HTR-8/SVneo (cell line): ENCODE measurements at regions not wholly inside any gene's neighbourhood (a gene's known extent, or its start where the extent isn't known, plus 50 kb on each side); places are given as distances from the start of the nearest gene placed in this dataset.
A peak's percentile ranks its signal among the peaks of the same experiment; 100 is the strongest.

Source experiments
- DNase-seq: peaks from one replicate; pipeline ENCODE4 v3.0.0; 2011; ENCODE audit warnings: low spot score, mixed read lengths; ENCODE audit not compliant: insufficient read length
- FAIRE-seq: peaks from 2 replicates; lab custom pipeline; 2011; peaks lifted over from hg19 to GRCh38; lab: Jason Lieb, UNC

GRCh38 chr7:46716926-46717325 is 795.9 kb upstream of the IGFBP3 start:
- DNase-seq (no peak), FAIRE-seq (no peak)

- FAIRE-seq (no peak), DNase-seq (no peak)
Measured at GRCh38 chr7:46715579-46715978, 794.5 kb upstream of the IGFBP3 start.

- DNase-seq, result no peak
- FAIRE-seq, result no peak
Measured at GRCh38 chr7:46714904-46715303, 793.8 kb upstream of the IGFBP3 start.

- DNase-seq (no peak), FAIRE-seq (no peak)
Measured at GRCh38 chr7:46713868-46714596, 793.0 kb upstream of the IGFBP3 start.

- FAIRE-seq (no peak), DNase-seq (no peak)
Measured at GRCh38 chr7:46710927-46711326, 789.9 kb upstream of the IGFBP3 start.

GRCh38 chr7:46707973-46708372 is 786.9 kb upstream of the IGFBP3 start:
- DNase-seq (no peak), FAIRE-seq (no peak)

GRCh38 chr7:46705386-46706255 is 784.5 kb upstream of the IGFBP3 start:
- DNase-seq, result no peak
- peak; percentile 28 for FAIRE-seq

GRCh38 chr7:46696741-46697140 is 775.7 kb upstream of the IGFBP3 start:
- FAIRE-seq (no peak), DNase-seq (no peak)

- FAIRE-seq, result no peak
- no peak for DNase-seq
Measured at GRCh38 chr7:46695051-46695708, 774.1 kb upstream of the IGFBP3 start.

GRCh38 chr7:46694058-46694457 is 773.0 kb upstream of the IGFBP3 start:
- FAIRE-seq, result no peak
- no peak for DNase-seq

- DNase-seq, result no peak
- no peak for FAIRE-seq
Measured at GRCh38 chr7:46687203-46687602, 766.1 kb upstream of the IGFBP3 start.

- FAIRE-seq (no peak), DNase-seq (no peak)
Measured at GRCh38 chr7:46685051-46685450, 764.0 kb upstream of the IGFBP3 start.

- FAIRE-seq (peak; percentile 42), DNase-seq (peak; percentile 36)
Measured at GRCh38 chr7:46682836-46683624, 762.0 kb upstream of the IGFBP3 start.

GRCh38 chr7:46681865-46682503 is 760.9 kb upstream of the IGFBP3 start:
- DNase-seq (no peak), FAIRE-seq (peak; percentile 26)

GRCh38 chr7:46680147-46680546 is 759.1 kb upstream of the IGFBP3 start:
- FAIRE-seq, result no peak
- DNase-seq, result no peak

GRCh38 chr7:46679671-46680070 is 758.6 kb upstream of the IGFBP3 start:
- FAIRE-seq (no peak), DNase-seq (no peak)

- FAIRE-seq, result no peak
- DNase-seq, result no peak
Measured at GRCh38 chr7:46678421-46678820, 757.3 kb upstream of the IGFBP3 start.

GRCh38 chr7:46675456-46675855 is 754.4 kb upstream of the IGFBP3 start:
- FAIRE-seq (peak; percentile 38), DNase-seq (no peak)

GRCh38 chr7:46672861-46673260 is 751.8 kb upstream of the IGFBP3 start:
- FAIRE-seq, result no peak
- DNase-seq, result no peak
